ENCODE measurements at regions not wholly inside any gene's neighbourhood (a gene's known extent, or its start where the extent isn't known, plus 50 kb on each side); places are given as distances from the start of the nearest gene placed in this dataset.

DNA sequence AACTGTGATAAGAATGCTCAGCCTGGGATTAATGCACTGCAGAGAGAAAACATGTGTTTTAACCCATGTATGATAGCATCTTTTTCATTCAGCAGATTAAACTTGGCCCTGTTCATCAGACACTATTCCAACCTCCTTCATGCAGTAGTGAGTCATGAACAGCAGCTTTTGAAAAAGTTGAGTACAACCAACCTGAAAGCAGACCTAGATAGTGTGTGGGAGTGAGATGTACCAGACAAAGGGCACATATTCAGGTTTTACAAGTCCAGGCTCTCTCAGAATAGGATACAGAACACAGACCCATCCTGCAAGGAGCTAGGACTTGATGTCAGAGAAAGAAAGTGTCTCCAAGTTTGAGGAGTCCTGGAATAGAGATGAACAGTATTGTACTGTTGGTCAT lies 237.3 kb upstream of the STS start:
- no peak for DNase-seq (ENCODE audit: insufficient read length, low spot score)
- TF ChIP-seq POU2F2 (IDR thresholded peaks at IDR 0.05; ENCODE audit: low read depth, low read length) = no peak
- TF ChIP-seq PAX5 (IDR thresholded peaks at IDR 0.05; ENCODE audit: insufficient read depth, low read length, severe bottlenecking) = no peak
- no peak for TF ChIP-seq POLR2AphosphoS5 (IDR thresholded peaks at IDR 0.05; ENCODE audit: low read depth, low read length)
- no peak for TF ChIP-seq TAF1 (IDR thresholded peaks at IDR 0.05; ENCODE audit: low read depth, low read length)
- TF ChIP-seq POLR2A (IDR thresholded peaks at IDR 0.05; ENCODE audit: low read depth, low read length) = no peak
- no peak for TF ChIP-seq SPI1 (IDR thresholded peaks at IDR 0.05; ENCODE audit: low read depth, low read length)
- peak; percentile 77 for FAIRE-seq

DNA sequence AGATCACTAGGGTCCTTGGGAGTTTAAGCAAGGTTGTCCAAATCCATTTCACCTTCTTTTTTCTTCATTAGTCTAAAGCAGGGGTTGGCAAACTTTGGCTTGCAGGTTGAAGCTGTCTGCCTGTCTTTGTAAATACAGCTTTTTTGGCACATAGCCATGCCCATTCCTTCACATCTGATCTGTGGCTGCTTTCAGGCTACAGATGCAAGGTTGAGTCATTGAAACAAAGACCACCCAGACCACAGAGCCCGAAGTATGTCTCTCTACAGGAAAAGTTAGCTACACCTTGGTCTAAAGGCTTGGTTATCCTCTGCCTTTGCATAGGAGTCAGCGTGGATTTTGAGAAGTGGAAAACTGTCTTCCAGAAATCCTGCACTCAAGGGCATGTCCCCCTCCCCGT lies 238.1 kb upstream of the STS start:
- FAIRE-seq (no peak), DNase-seq (ENCODE audit: insufficient read length, low spot score) (no peak)
- TF ChIP-seq PAX5 (IDR thresholded peaks at IDR 0.05; ENCODE audit: insufficient read depth, low read length, severe bottlenecking) = no peak
- no peak for TF ChIP-seq POU2F2 (IDR thresholded peaks at IDR 0.05; ENCODE audit: low read depth, low read length)
- no peak for TF ChIP-seq POLR2AphosphoS5 (IDR thresholded peaks at IDR 0.05; ENCODE audit: low read depth, low read length)
- no peak for TF ChIP-seq TAF1 (IDR thresholded peaks at IDR 0.05; ENCODE audit: low read depth, low read length)
- TF ChIP-seq SPI1 (IDR thresholded peaks at IDR 0.05; ENCODE audit: low read depth, low read length) = no peak
- TF ChIP-seq POLR2A (IDR thresholded peaks at IDR 0.05; ENCODE audit: low read depth, low read length) = no peak

DNA sequence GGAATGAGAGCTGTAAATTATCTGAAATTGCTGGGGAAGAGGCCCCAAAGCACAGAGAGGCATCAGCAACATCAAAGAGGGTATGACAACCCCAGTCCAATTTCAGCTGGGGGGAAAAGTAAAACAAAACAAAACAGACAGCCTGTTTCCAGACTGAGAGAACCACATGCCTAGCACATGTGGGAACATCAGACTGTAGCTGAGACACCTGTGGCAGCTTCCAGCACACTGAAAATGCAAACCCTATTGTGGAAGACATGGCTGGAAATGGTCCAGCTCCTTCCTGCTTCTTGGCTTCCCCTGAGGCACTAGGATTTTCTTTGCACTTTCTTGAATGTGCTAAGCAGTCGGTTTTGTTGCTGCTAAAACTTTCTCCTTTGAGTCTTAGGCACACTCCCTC lies 240.9 kb upstream of the STS start:
- TF ChIP-seq PAX5 (IDR thresholded peaks at IDR 0.05; ENCODE audit: insufficient read depth, low read length, severe bottlenecking) = no peak
- no peak for TF ChIP-seq SPI1 (IDR thresholded peaks at IDR 0.05; ENCODE audit: low read depth, low read length)
- no peak for TF ChIP-seq POLR2AphosphoS5 (IDR thresholded peaks at IDR 0.05; ENCODE audit: low read depth, low read length)
- TF ChIP-seq POLR2A (IDR thresholded peaks at IDR 0.05; ENCODE audit: low read depth, low read length) = no peak
- no peak for TF ChIP-seq POU2F2 (IDR thresholded peaks at IDR 0.05; ENCODE audit: low read depth, low read length)
- no peak for TF ChIP-seq TAF1 (IDR thresholded peaks at IDR 0.05; ENCODE audit: low read depth, low read length)
- FAIRE-seq (no peak), DNase-seq (ENCODE audit: insufficient read length, low spot score) (no peak)

DNA sequence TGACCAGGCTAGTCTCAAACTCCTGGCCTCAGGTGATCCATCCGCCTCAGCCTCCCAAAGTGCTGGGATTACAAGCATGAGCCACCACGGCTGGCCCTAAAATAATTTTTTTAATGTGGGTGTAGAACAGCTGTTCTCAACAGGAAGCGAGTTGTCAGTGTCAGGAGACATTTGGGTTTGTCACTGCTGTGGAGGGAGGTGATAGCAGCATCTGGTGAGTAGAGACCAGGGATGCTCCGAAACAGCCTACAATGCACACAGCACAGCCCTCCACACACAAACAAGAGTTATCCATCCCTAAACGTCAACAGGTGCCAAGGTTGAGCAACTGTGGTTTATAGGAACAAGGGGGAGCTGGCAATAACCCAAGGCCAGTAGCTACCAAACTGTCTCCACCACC lies 243.4 kb upstream of the STS start:
- no peak for TF ChIP-seq PAX5 (IDR thresholded peaks at IDR 0.05; ENCODE audit: insufficient read depth, low read length, severe bottlenecking)
- TF ChIP-seq POLR2AphosphoS5 (IDR thresholded peaks at IDR 0.05; ENCODE audit: low read depth, low read length) = no peak
- FAIRE-seq (peak; percentile 66), DNase-seq (ENCODE audit: insufficient read length, low spot score) (no peak)

DNA sequence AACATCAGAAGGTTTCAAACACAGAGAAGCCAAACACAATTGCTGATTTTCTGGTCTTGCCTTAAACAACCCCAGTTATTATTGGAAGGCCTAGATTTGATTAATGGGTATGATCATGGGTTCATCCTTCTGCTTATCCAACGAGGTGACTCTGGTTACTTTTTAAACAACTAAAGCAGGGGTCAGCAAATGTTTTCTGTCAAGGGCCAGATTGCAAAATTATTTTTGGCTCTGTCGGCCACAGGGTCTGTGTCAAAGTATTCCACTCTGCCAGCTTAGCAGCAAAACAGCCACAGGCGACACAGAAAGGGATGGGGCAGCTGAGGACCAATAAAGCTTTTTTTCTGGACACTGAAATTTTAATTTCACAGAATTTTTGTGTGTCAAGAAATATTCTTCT lies 249.1 kb upstream of the STS start:
- TF ChIP-seq POLR2A (IDR thresholded peaks at IDR 0.05; ENCODE audit: low read depth, low read length) = no peak
- TF ChIP-seq POLR2AphosphoS5 (IDR thresholded peaks at IDR 0.05; ENCODE audit: low read depth, low read length) = no peak
- no peak for TF ChIP-seq PAX5 (IDR thresholded peaks at IDR 0.05; ENCODE audit: insufficient read depth, low read length, severe bottlenecking)
- no peak for TF ChIP-seq POU2F2 (IDR thresholded peaks at IDR 0.05; ENCODE audit: low read depth, low read length)
- TF ChIP-seq SPI1 (IDR thresholded peaks at IDR 0.05; ENCODE audit: low read depth, low read length) = no peak
- TF ChIP-seq TAF1 (IDR thresholded peaks at IDR 0.05; ENCODE audit: low read depth, low read length) = no peak
- DNase-seq (ENCODE audit: insufficient read length, low spot score) = no peak
- no peak for FAIRE-seq

DNA sequence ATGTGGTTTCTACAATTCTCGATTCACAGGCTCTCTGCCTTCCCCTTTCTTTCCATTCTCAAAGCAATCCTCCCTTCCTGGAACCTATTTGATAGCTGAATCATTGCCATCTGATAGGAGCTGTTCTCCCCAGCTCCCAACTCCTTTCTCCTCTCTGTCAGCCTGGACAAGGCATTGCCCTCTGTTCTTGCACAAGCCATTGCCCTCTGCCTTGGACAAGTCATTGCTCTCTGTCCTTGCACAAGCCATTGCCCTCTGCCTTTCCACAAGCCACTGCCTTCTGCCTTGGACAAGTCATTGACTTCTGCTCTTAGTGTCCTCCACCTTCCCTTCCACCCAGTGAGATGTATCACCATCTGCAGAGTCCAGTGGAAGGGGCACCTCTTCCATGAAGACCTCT lies 256.1 kb upstream of the STS start:
- TF ChIP-seq POU2F2 (IDR thresholded peaks at IDR 0.05; ENCODE audit: low read depth, low read length) (no peak), POLR2AphosphoS5 (IDR thresholded peaks at IDR 0.05; ENCODE audit: low read depth, low read length) (no peak), SPI1 (IDR thresholded peaks at IDR 0.05; ENCODE audit: low read depth, low read length) (no peak), TAF1 (IDR thresholded peaks at IDR 0.05; ENCODE audit: low read depth, low read length) (no peak), PAX5 (IDR thresholded peaks at IDR 0.05; ENCODE audit: insufficient read depth, low read length, severe bottlenecking) (no peak), POLR2A (IDR thresholded peaks at IDR 0.05; ENCODE audit: low read depth, low read length) (no peak)
- DNase-seq (ENCODE audit: insufficient read length, low spot score) (no peak), FAIRE-seq (no peak)

DNA sequence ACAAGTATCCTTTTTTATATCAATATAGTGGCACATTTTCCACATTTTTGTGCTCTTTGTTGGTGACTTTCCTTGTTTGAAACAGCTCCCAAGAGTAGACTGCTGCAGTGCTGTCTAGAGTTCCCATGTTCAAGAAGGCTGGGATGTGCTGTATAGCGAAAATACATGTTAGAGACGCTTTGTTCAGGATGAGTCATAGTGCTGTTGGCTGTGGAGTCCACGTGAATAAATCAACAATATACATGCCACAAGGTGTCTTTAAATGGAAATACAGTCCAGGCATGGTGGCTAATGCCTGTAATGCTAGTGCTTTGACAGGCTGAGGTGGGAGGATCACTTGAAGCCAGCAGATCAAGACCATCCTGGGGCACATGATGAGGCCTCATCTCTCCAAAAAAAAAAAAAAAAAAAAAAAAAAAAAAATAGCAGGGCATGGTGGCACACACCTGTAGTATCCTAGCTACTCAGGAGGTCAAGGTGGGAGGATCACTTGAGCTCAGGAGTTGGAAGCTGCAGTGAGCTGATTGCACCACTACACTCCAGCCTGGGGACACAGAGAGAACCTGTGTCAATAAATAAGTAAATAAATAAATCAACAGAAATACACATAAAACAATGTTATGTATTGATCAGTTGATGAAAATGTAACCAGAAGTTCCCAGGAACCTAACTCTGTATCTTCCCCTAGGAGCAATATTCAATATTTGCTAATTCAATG lies 256.8 kb upstream of the STS start:
- FAIRE-seq (no peak), DNase-seq (ENCODE audit: insufficient read length, low spot score) (no peak)
- TF ChIP-seq POLR2A (IDR thresholded peaks at IDR 0.05; ENCODE audit: low read depth, low read length) (no peak), PAX5 (IDR thresholded peaks at IDR 0.05; ENCODE audit: insufficient read depth, low read length, severe bottlenecking) (no peak), SPI1 (IDR thresholded peaks at IDR 0.05; ENCODE audit: low read depth, low read length) (no peak), POLR2AphosphoS5 (IDR thresholded peaks at IDR 0.05; ENCODE audit: low read depth, low read length) (no peak), POU2F2 (IDR thresholded peaks at IDR 0.05; ENCODE audit: low read depth, low read length) (no peak), TAF1 (IDR thresholded peaks at IDR 0.05; ENCODE audit: low read depth, low read length) (no peak)

DNA sequence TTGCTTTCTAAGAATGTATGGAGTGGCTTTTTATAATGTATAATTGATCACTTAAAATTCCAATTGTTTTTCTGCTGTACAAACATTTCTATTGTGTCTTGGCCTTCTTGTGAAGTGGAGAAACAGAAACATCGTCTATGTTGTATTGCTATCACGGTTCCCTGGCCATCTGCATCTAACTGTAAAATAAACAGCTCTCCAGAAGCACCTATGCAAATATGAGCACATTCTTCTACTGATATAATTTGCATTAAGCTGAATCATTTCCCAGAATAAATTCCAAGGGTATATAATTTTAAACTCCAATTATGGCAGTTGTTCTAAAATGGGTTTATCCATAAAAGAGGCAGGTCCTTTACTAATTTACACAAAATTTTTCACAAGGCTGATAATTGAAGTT lies 261.6 kb upstream of the STS start:
- DNase-seq (ENCODE audit: insufficient read length, low spot score) (no peak), FAIRE-seq (no peak)
- TF ChIP-seq SPI1 (IDR thresholded peaks at IDR 0.05; ENCODE audit: low read depth, low read length) (no peak), POLR2A (IDR thresholded peaks at IDR 0.05; ENCODE audit: low read depth, low read length) (no peak), TAF1 (IDR thresholded peaks at IDR 0.05; ENCODE audit: low read depth, low read length) (no peak), POU2F2 (IDR thresholded peaks at IDR 0.05; ENCODE audit: low read depth, low read length) (no peak), PAX5 (IDR thresholded peaks at IDR 0.05; ENCODE audit: insufficient read depth, low read length, severe bottlenecking) (no peak), POLR2AphosphoS5 (IDR thresholded peaks at IDR 0.05; ENCODE audit: low read depth, low read length) (no peak)

DNA sequence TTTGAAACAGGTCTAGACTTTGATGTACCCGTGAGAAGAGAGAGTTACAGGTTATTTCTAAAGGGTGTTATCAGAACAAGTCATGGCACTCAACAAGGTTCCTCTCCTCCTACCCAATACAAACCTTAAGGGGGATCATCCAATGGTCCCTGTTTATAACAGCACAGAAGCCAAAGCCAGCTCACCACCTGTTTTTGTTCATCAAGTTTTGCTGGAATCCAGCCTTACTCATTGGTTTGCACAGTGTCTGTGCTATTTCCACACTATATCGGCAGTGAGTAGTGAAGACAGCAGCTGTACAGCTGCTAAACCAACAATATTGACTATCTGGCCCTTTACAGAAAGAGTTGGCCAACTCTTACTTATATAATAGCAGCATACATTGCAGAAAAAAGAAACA lies 262.1 kb upstream of the STS start:
- DNase-seq (ENCODE audit: insufficient read length, low spot score) = no peak
- no peak for FAIRE-seq
- TF ChIP-seq PAX5 (IDR thresholded peaks at IDR 0.05; ENCODE audit: insufficient read depth, low read length, severe bottlenecking) (no peak), POU2F2 (IDR thresholded peaks at IDR 0.05; ENCODE audit: low read depth, low read length) (no peak), POLR2AphosphoS5 (IDR thresholded peaks at IDR 0.05; ENCODE audit: low read depth, low read length) (no peak), POLR2A (IDR thresholded peaks at IDR 0.05; ENCODE audit: low read depth, low read length) (no peak)

DNA sequence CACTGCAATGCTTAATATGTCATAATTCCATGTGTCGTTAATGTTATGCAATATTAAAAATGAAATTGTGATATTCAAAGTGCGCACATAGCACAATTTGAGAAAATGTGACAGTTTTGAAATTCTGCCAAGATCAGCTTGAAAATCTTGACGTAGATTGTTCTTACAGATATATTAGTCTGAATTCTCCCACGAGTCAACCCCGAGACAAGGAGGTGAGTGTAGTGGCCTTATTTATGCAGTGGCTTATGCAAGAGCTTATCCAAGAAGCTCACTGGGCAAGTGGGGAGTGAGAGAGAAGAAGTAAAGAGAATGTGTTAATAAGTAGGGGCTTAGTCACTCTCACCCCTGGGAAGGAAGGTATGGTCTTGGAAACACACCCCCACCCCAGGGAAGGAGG lies 286.1 kb upstream of the STS start:
- no peak for TF ChIP-seq POLR2AphosphoS5 (IDR thresholded peaks at IDR 0.05; ENCODE audit: low read depth, low read length)
- TF ChIP-seq PAX5 (IDR thresholded peaks at IDR 0.05; ENCODE audit: insufficient read depth, low read length, severe bottlenecking) = no peak
- TF ChIP-seq SPI1 (IDR thresholded peaks at IDR 0.05; ENCODE audit: low read depth, low read length) = no peak
- TF ChIP-seq POU2F2 (IDR thresholded peaks at IDR 0.05; ENCODE audit: low read depth, low read length) = no peak
- TF ChIP-seq POLR2A (IDR thresholded peaks at IDR 0.05; ENCODE audit: low read depth, low read length) = no peak
- no peak for TF ChIP-seq TAF1 (IDR thresholded peaks at IDR 0.05; ENCODE audit: low read depth, low read length)
- no peak for DNase-seq (ENCODE audit: insufficient read length, low spot score)
- no peak for FAIRE-seq

All from GM12891 (cell line).